A549 (cell line): ENCODE measurements at regions not wholly inside any gene's neighbourhood (a gene's known extent, or its start where the extent isn't known, plus 50 kb on each side); places are given as distances from the start of the nearest gene placed in this dataset.

Source experiments
- ATAC-seq, 2 experiments: fragments of 200-7000 bp in 1 of 2; fragments of >200 bp in 1 of 2; cut with Nextera tagmentation in 1 of 2; cut with Tn5 transposase in 1 of 2; 3 replicates each; pipeline versions ENCODE4 v1.8.0 to v1.9.1; 2018 to 2020; ENCODE audit warnings: mild to moderate bottlenecking in 1 of 2, moderate library complexity in 1 of 2
- CTCF ChIA-PET: fragments of 300-600 bp; sonication (Branson Sonifier 250); formaldehyde crosslinking; extraction: SDS; loops from one replicate; lab custom pipeline; 2021; ENCODE audit warnings: antibody characterized with exemption, inconsistent platforms; lab: Yijun Ruan, JAX
- POLR2A ChIA-PET: fragments of 350-600 bp; formaldehyde crosslinking; extraction: SDS; loops from one replicate; lab custom pipeline; 2021; ENCODE audit warnings: antibody characterized with exemption, inconsistent platforms; lab: Yijun Ruan, JAX
- DNase-seq, 2 experiments: peaks; one replicate each; pipeline versions ENCODE4 v3.0.0 to v3.0.0-alpha.2; 2011 to 2016; ENCODE audit warnings: low read depth in 1 of 2, low spot score in 1 of 2
- FAIRE-seq: peaks from 2 replicates; lab custom pipeline; 2011; peaks lifted over from hg19 to GRCh38; lab: Jason Lieb, UNC
- H3K27ac ChIP-seq, 2 experiments: fragments of >200 bp; sonication (Bioruptor Twin); formaldehyde crosslinking; 3 replicates each; pipeline ENCODE4 v1.5.1; 2016 to 2017
- H3K4me1 ChIP-seq: fragments of >200 bp; sonication (Bioruptor Twin); formaldehyde crosslinking; 3 replicates; pipeline ENCODE4 v1.6.1; 2016
- H3K4me2 ChIP-seq: fragments of >200 bp; sonication (Bioruptor Twin); formaldehyde crosslinking; 3 replicates; pipeline ENCODE4 v1.6.1; 2016
- H3K4me3 ChIP-seq: fragments of >200 bp; sonication (Bioruptor Twin); formaldehyde crosslinking; 3 replicates; pipeline ENCODE4 v1.5.1; 2016
- H3K9me3 ChIP-seq: fragments of >200 bp; sonication (Bioruptor Twin); formaldehyde crosslinking; 3 replicates; pipeline ENCODE4 v1.6.1; 2016
- BHLHE40 ChIP-seq: IDR thresholded peaks from 2 replicates; pipeline ENCODE4 v1.6.1; 2012; ENCODE audit warnings: low read depth, low read length, inconsistent platforms
- CBX2 ChIP-seq: fragments of 200-600 bp; sonication (generic); IDR thresholded peaks from 2 replicates; pipeline ENCODE4 v1.6.1; 2016; ENCODE audit warnings: low read depth, mild to moderate bottlenecking, borderline replicate concordance
- CEBPB ChIP-seq, 2 experiments: fragments of >200 bp in 1 of 2; sonication (Bioruptor Twin) in 1 of 2; formaldehyde crosslinking in 1 of 2; IDR thresholded peaks; 2 replicates each; pipeline ENCODE4 v1.6.1; 2012 to 2016
- CHD2 ChIP-seq: fragments of 150-350 bp; IDR thresholded peaks from 2 replicates; pipeline ENCODE4 v1.6.1; 2014; ENCODE audit warnings: low read length; ENCODE audit not compliant: partially characterized antibody
- CTCF ChIP-seq: fragments of >200 bp; sonication (Bioruptor Twin); formaldehyde crosslinking; IDR thresholded peaks from 3 replicates; pipeline ENCODE4 v1.5.1; 2016
- EHMT2 ChIP-seq: fragments of 200-600 bp; sonication (generic); IDR thresholded peaks from 2 replicates; pipeline ENCODE4 v1.6.1; 2016; ENCODE audit warnings: antibody characterized with exemption, low read depth, mild to moderate bottlenecking, moderate library complexity
- EP300 ChIP-seq, 2 experiments: fragments of >200 bp; sonication (Bioruptor Twin); formaldehyde crosslinking; IDR thresholded peaks; 2 replicates in 1 of 2; 3 replicates in 1 of 2; pipeline ENCODE4 v1.6.1; 2016 to 2017
- FOSB ChIP-seq: fragments of 250-450 bp; sonication (Bioruptor Pico); IDR thresholded peaks from 2 replicates; pipeline ENCODE4 v1.5.0; 2020; ENCODE audit warnings: mild to moderate bottlenecking, moderate library complexity
- FOXS1 ChIP-seq: fragments of 250-450 bp; sonication (Bioruptor Pico); IDR thresholded peaks from 2 replicates; pipeline ENCODE4 v1.5.0; 2020; ENCODE audit warnings: mild to moderate bottlenecking, moderate library complexity
- GATA3 ChIP-seq: IDR thresholded peaks from 2 replicates; pipeline ENCODE4 v1.6.1; 2012; ENCODE audit warnings: borderline replicate concordance
- HDAC2 ChIP-seq: fragments of 200-600 bp; sonication (generic); IDR thresholded peaks from 2 replicates; pipeline ENCODE4 v1.6.1; 2016
- HES2 ChIP-seq: fragments of >200 bp; sonication (Bioruptor Twin); formaldehyde crosslinking; IDR thresholded peaks from 2 replicates; pipeline ENCODE4 v1.6.1; 2016
- HEYL ChIP-seq: fragments of 250-450 bp; sonication (Bioruptor Pico); IDR thresholded peaks from 2 replicates; pipeline ENCODE4 v1.8.0; 2021; ENCODE audit warnings: mild to moderate bottlenecking, moderate library complexity
- HOXB13 ChIP-seq: fragments of 250-450 bp; sonication (Bioruptor Pico); IDR thresholded peaks from 2 replicates; pipeline ENCODE4 v1.5.0; 2020; ENCODE audit warnings: low read depth, mild to moderate bottlenecking, moderate library complexity
- HOXB5 ChIP-seq: fragments of 250-450 bp; sonication (Bioruptor Pico); IDR thresholded peaks from 2 replicates; pipeline ENCODE4 v1.5.0; 2020; ENCODE audit warnings: mild to moderate bottlenecking, moderate library complexity
- JUN ChIP-seq, 2 experiments: fragments of >200 bp; sonication (Bioruptor Twin); formaldehyde crosslinking; IDR thresholded peaks; 2 replicates in 1 of 2; 3 replicates in 1 of 2; pipeline ENCODE4 v1.6.1; 2016 to 2017
- JUNB ChIP-seq: fragments of >200 bp; sonication (Bioruptor Twin); formaldehyde crosslinking; IDR thresholded peaks from 2 replicates; pipeline ENCODE4 v1.6.1; 2016
- KDM1A ChIP-seq: fragments of 200-600 bp; sonication (generic); IDR thresholded peaks from 2 replicates; pipeline ENCODE4 v1.6.1; 2016; ENCODE audit warnings: low read depth, mild to moderate bottlenecking
- KDM5A ChIP-seq: fragments of 200-600 bp; sonication (generic); IDR thresholded peaks from 2 replicates; pipeline ENCODE4 v1.6.1; 2016; ENCODE audit warnings: antibody characterized with exemption, mild to moderate bottlenecking
- MYC ChIP-seq: IDR thresholded peaks from 2 replicates; pipeline ENCODE4 v1.6.1; 2012; ENCODE audit warnings: mild to moderate bottlenecking, inconsistent platforms, low read length, improper control_type of control experiment, borderline replicate concordance
- NFE2L2 ChIP-seq: fragments of 150-350 bp; conservative IDR thresholded peaks from 2 replicates; pipeline ENCODE4 v1.6.1; 2014; ENCODE audit warnings: low read length
- POLR2A ChIP-seq: IDR thresholded peaks from 2 replicates; pipeline ENCODE4 v1.6.1; 2012; ENCODE audit warnings: mild to moderate bottlenecking, low read length
- RCOR1 ChIP-seq: fragments of 150-350 bp; IDR thresholded peaks from 2 replicates; pipeline ENCODE4 v1.6.1; 2014; ENCODE audit warnings: antibody characterized with exemption, low read length, low read depth
- RFX5 ChIP-seq: fragments of 450-650 bp; IDR thresholded peaks from 2 replicates; pipeline ENCODE4 v1.7.1; 2014; ENCODE audit warnings: antibody characterized with exemption, mild to moderate bottlenecking, moderate library complexity
- SMC3 ChIP-seq: fragments of >200 bp; sonication (Bioruptor Twin); formaldehyde crosslinking; IDR thresholded peaks from 3 replicates; pipeline ENCODE4 v1.6.1; 2018; ENCODE audit warnings: inconsistent platforms
- SREBF2 ChIP-seq: fragments of 450-650 bp; IDR thresholded peaks from 2 replicates; pipeline ENCODE4 v1.6.1; 2014; ENCODE audit warnings: mild to moderate bottlenecking, moderate library complexity
- ZC3H11A ChIP-seq: fragments of 450-650 bp; IDR thresholded peaks from 2 replicates; pipeline ENCODE4 v1.6.1; 2014; ENCODE audit warnings: antibody characterized with exemption, mild to moderate bottlenecking
- ZFP36 ChIP-seq: fragments of 450-650 bp; IDR thresholded peaks from 2 replicates; pipeline ENCODE4 v1.6.1; 2014; ENCODE audit warnings: borderline replicate concordance; ENCODE audit not compliant: partially characterized antibody
- ZNF302 ChIP-seq: fragments of 250-450 bp; sonication (Bioruptor Pico); IDR thresholded peaks from 2 replicates; pipeline ENCODE4 v1.9.0; 2021; ENCODE audit warnings: inconsistent platforms, mild to moderate bottlenecking, moderate library complexity
- ZSCAN20 ChIP-seq: fragments of 250-450 bp; sonication (Bioruptor Pico); IDR thresholded peaks from 2 replicates; pipeline ENCODE4 v1.8.0; 2022; ENCODE audit warnings: mild to moderate bottlenecking, moderate library complexity
- WGBS: methylation state at CpG from one replicate; pipeline ENCODE4 v1.1.6; 2017; ENCODE audit errors: missing lambda C conversion rate; 5-methylcytosine and 5-hydroxymethylcytosine counted together
- TF ChIP-seq, protein P1 (sequence below): fragments of 250-450 bp; sonication (Bioruptor Pico); IDR thresholded peaks from 2 replicates; pipeline ENCODE4 v1.5.0; 2020; ENCODE audit warnings: low read depth, mild to moderate bottlenecking, moderate library complexity
- TF ChIP-seq, protein P2 (sequence below): fragments of 150-350 bp; IDR thresholded peaks from 2 replicates; pipeline ENCODE4 v1.6.1; 2014; ENCODE audit warnings: low read depth, mild to moderate bottlenecking, low read length

DNA sequence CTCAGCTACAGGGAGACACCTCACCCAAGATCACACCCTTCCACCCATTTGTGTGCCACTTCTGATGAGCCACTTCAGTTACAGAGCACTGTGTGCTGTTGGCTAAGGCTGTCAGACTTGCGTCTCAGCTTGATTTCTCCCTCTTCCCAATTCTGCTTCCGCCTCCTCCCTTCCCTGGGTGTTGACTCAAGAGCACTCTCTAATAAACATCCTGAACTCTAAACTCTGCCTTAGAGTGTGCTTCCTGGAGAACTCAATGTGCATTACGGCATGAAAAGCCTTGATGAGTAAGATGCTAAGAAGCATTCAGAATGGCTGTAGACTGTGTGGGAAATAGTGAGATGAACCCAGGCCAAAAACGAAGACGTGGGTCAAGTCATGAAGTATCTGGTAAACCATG, 54.9 kb upstream of the S1PR1 start:
- TF ChIP-seq ZC3H11A (no peak), KDM5A (no peak), HES2 (no peak)
- TF ChIP-seq, all 56 proteins: peak for 0
- DNase-seq (no peak), ATAC-seq (no peak), FAIRE-seq (no peak)
- WGBS, result 34% methylated on average over 5 of the region's 5 CpGs
- CTCF ChIA-PET, result no interaction called here
- POLR2A ChIA-PET, result no interaction called here
- Histone ChIP-seq H3K9me3 (no peaks in the 10 kb centered on the region), H3K4me1 (no peaks in the 10 kb centered on the region), H3K4me2 (no peak overlapping the region), H3K4me3 (no peak overlapping the region), H3K27ac (no peak overlapping the region)

DNA sequence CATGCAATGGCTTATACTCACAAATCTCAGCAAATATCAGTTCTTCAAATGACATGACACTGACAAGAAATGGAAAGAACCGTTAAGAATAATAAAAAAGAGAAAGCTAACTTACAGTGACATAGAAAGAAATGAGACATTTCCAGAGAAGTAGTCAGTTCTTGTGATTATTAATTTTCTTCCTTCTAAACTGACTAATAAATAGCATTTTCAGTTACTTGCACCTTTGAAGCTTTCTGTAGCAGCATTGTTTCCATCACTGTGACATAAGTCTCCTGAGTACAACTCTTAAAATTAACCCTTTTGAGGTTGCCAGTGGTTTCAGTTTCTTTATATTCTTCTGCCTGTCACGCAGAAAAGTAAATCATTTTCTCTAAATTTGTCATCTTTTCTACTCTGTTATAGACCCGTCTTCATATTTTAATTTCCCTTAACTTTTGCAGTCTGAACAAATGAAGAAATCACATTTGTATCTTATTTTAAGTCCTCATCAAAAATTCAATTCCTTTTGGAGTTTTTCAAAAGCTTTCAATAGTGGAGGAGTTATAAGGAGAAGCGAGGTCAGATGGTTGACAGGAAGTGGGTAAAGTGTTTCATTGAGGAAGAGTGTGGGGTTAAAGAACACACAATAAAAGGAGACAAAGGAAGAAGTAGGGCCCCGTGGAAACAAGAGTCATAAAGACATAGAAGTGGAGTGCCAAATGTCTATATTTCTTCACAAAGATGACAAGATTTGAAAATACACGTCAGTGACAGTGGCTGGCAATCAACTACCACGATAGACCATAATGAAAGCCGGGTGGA, 57.9 kb upstream of the S1PR1 start:
- H3K4me2 ChIP-seq, result no peak overlapping the region
- 35% methylated on average over 8 of the region's 8 CpGs for WGBS
- no peak for TF ChIP-seq EHMT2
- no peak for TF ChIP-seq ZSCAN20 (CRISPR knock-in tag)
- no peak for TF ChIP-seq ZFP36
- no peak for TF ChIP-seq GATA3
- TF ChIP-seq HEYL, result no peak
- TF ChIP-seq RCOR1, result no peak
- TF ChIP-seq ZC3H11A, result no peak
- no peak for TF ChIP-seq HES2
- no peak for TF ChIP-seq JUNB
- no peak for TF ChIP-seq SMC3
- TF ChIP-seq, protein P1, sequence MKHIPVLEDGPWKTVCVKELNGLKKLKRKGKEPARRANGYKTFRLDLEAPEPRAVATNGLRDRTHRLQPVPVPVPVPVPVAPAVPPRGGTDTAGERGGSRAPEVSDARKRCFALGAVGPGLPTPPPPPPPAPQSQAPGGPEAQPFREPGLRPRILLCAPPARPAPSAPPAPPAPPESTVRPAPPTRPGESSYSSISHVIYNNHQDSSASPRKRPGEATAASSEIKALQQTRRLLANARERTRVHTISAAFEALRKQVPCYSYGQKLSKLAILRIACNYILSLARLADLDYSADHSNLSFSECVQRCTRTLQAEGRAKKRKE (CRISPR knock-in tag), result no peak
- no peak for TF ChIP-seq CBX2
- no peak for TF ChIP-seq FOSB (CRISPR knock-in tag)
- no peak for TF ChIP-seq HDAC2
- TF ChIP-seq HOXB13 (CRISPR knock-in tag), result no peak
- no peak for TF ChIP-seq ZNF302 (CRISPR knock-in tag)
- no peak for TF ChIP-seq POLR2A
- TF ChIP-seq BHLHE40, result no peak
- no peak for TF ChIP-seq HOXB5 (CRISPR knock-in tag)
- H3K4me1 ChIP-seq, result no peaks in the 10 kb centered on the region
- FAIRE-seq (no peak), DNase-seq (no peak), ATAC-seq (no peak)
- H3K27ac ChIP-seq, result no peak overlapping the region
- ChIA-PET POLR2A (no interaction called here), CTCF (no interaction called here)
- H3K9me3 ChIP-seq, result no peaks in the 10 kb centered on the region
- H3K4me3 ChIP-seq, result no peak overlapping the region

GRCh38 chr1:101178341-101178687, 58.5 kb upstream of the S1PR1 start:
- Histone ChIP-seq H3K9me3 (no peaks in the 10 kb centered on the region), H3K4me1 (no peaks in the 10 kb centered on the region), H3K4me3 (no peak overlapping the region)
- WGBS, result 46% methylated on average over 1 of the region's 1 CpG
- no peak for DNase-seq
- FAIRE-seq, result no peak
- POLR2A ChIA-PET, result no interaction called here
- no peak for TF ChIP-seq POLR2A
- TF ChIP-seq HOXB13 (CRISPR knock-in tag), result no peak
- no peak for TF ChIP-seq EP300 (IDR thresholded peaks at IDR 0.05)
- TF ChIP-seq ZSCAN20 (CRISPR knock-in tag), result no peak
- TF ChIP-seq CEBPB (IDR thresholded peaks at IDR 0.05), result no peak
- TF ChIP-seq SREBF2, result no peak
- TF ChIP-seq FOXS1, result no peak
- no peak for TF ChIP-seq CHD2
- no peak for TF ChIP-seq CTCF
- no peak for TF ChIP-seq JUN (IDR thresholded peaks at IDR 0.05)
- TF ChIP-seq ZFP36, result no peak
- no peak for TF ChIP-seq MYC
- TF ChIP-seq, protein P2, sequence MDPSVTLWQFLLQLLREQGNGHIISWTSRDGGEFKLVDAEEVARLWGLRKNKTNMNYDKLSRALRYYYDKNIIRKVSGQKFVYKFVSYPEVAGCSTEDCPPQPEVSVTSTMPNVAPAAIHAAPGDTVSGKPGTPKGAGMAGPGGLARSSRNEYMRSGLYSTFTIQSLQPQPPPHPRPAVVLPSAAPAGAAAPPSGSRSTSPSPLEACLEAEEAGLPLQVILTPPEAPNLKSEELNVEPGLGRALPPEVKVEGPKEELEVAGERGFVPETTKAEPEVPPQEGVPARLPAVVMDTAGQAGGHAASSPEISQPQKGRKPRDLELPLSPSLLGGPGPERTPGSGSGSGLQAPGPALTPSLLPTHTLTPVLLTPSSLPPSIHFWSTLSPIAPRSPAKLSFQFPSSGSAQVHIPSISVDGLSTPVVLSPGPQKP, result no peak
- TF ChIP-seq RFX5, result no peak
- no peak for TF ChIP-seq KDM1A
- no peak for TF ChIP-seq NFE2L2
- TF ChIP-seq KDM5A, result no peak
- no peak for TF ChIP-seq FOSB (CRISPR knock-in tag)
- TF ChIP-seq, all 56 proteins: peak for 0
- ATAC-seq, result no peak
- CTCF ChIA-PET, result no interaction called here
- H3K27ac ChIP-seq, result no peak overlapping the region
- no peak overlapping the region for H3K4me2 ChIP-seq
